ENCODE measurements at regions not wholly inside any gene's neighbourhood (a gene's known extent, or its start where the extent isn't known, plus 50 kb on each side); places are given as distances from the start of the nearest gene placed in this dataset.

- peak; percentile 30; the same call in 1 of the 2 replicates for TF ChIP-seq FOSL2 (IDR thresholded peaks at IDR 0.05; ENCODE audit: borderline replicate concordance, low read depth)
- TF ChIP-seq YY1 (IDR thresholded peaks at IDR 0.05; ENCODE audit: low read depth) = no peak
- no peak for TF ChIP-seq REST (IDR thresholded peaks at IDR 0.05; ENCODE audit: low read depth, low read length)
- TF ChIP-seq TAF1 (IDR thresholded peaks at IDR 0.05; ENCODE audit: borderline replicate concordance, low read depth, low read length) = no peak
These were observed 148.6 kb downstream of the CNTN3 start (continued) for GRCh38 chr3:74465715-74466410.

- no peak for TF ChIP-seq SMC3 (IDR thresholded peaks at IDR 0.05; ENCODE audit: low read depth, low read length)
- no peak for TF ChIP-seq NFIC (IDR thresholded peaks at IDR 0.05; ENCODE audit: borderline replicate concordance)
- TF ChIP-seq RCOR1 (IDR thresholded peaks at IDR 0.05; ENCODE audit: low read length) = no peak
- no peak for TF ChIP-seq PBX3 (IDR thresholded peaks at IDR 0.05)
- no peak for TF ChIP-seq TAF1 (IDR thresholded peaks at IDR 0.05; ENCODE audit: borderline replicate concordance, low read depth, low read length)
- TF ChIP-seq TEAD4 (IDR thresholded peaks at IDR 0.05; ENCODE audit: borderline replicate concordance, insufficient read depth) = no peak
- TF ChIP-seq RAD21 (IDR thresholded peaks at IDR 0.05; ENCODE audit: low read length) = no peak
- no peak for TF ChIP-seq REST (IDR thresholded peaks at IDR 0.05; ENCODE audit: low read depth, low read length)
- no peak for TF ChIP-seq GATA2 (CRISPR knock-in tag; IDR thresholded peaks at IDR 0.05)
- TF ChIP-seq MEF2A (IDR thresholded peaks at IDR 0.05; ENCODE audit: borderline replicate concordance, low read depth) = no peak
- no peak for TF ChIP-seq ELF1 (IDR thresholded peaks at IDR 0.05)
- no peak for TF ChIP-seq RFX5 (IDR thresholded peaks at IDR 0.05; ENCODE audit: low read length)
- TF ChIP-seq FOSL2 (IDR thresholded peaks at IDR 0.05; ENCODE audit: borderline replicate concordance, low read depth) = no peak
- TF ChIP-seq TCF12 (IDR thresholded peaks at IDR 0.05) = no peak
- TF ChIP-seq FOXJ3 (CRISPR knock-in tag; IDR thresholded peaks at IDR 0.05) = no peak
- TF ChIP-seq CHD2 (IDR thresholded peaks at IDR 0.05; ENCODE audit: low read length, partially characterized antibody) = no peak
- no peak overlapping the region for H3K4me2 ChIP-seq
- no peak overlapping the region for H3K4me3 ChIP-seq (ENCODE audit: low read depth in 2 of 2, low read length in 1 of 2)
- H3K36me3 ChIP-seq (replicated peaks in 1 of 2; ENCODE audit: control insufficient read depth in 1 of 2, insufficient read depth in 2 of 2, low read length in 1 of 2) = peaks cover 0 to 4% of the 10 kb centered on the region in 2 experiments
- H4K20me1 ChIP-seq (ENCODE audit: insufficient read depth) = no peaks in the 10 kb centered on the region
- no peaks in the 10 kb centered on the region for H3K27me3 ChIP-seq (ENCODE audit: insufficient read depth)
- no peak for DNase-seq
- CTCF ChIA-PET = interaction anchor here (1.2 kb wide), 1 partner anchor 296 kb away, joined by 3 read pairs; no protein-coding TSS in a partner anchor
- H2AFZ ChIP-seq (ENCODE audit: low read depth) = no peak overlapping the region
- no peak overlapping the region for H3K27ac ChIP-seq (ENCODE audit: low read depth in 2 of 2, low read length in 1 of 2)
- H3K79me2 ChIP-seq (ENCODE audit: insufficient read depth) = peaks cover 5% of the 10 kb centered on the region; the same call in 1 of the 2 replicates
- 74% methylated on average over 4 of the region's 4 CpGs for WGBS (ENCODE audit: low lambda C conversion rate)
- no peaks in the 10 kb centered on the region for H3K9me3 ChIP-seq
- POLR2A ChIA-PET = no interaction called here
- H3K4me1 ChIP-seq (ENCODE audit: control insufficient read depth in 1 of 2, insufficient read depth in 2 of 2, low read depth in 1 of 2, low read length in 1 of 2) = peaks cover 5 to 7% of the 10 kb centered on the region in 2 experiments; a peak in 2 of 4 replicates
- H3K9ac ChIP-seq = no peak overlapping the region
- no peaks in the 10 kb centered on the region for H3K9me2 ChIP-seq
- H3F3A ChIP-seq (replicated peaks; ENCODE audit: insufficient read depth) = peaks cover 26% of the 10 kb centered on the region
These were observed 150.9 kb downstream of the CNTN3 start for GRCh38 chr3:74463515-74463914.
